ENCODE measurements at regions not wholly inside any gene's neighbourhood (a gene's known extent, or its start where the extent isn't known, plus 50 kb on each side); places are given as distances from the start of the nearest gene placed in this dataset.
A peak's percentile ranks its signal among the peaks of the same experiment; 100 is the strongest.

- Histone ChIP-seq H3K36me3 (no peaks in the 10 kb centered on the region), H3K4me1 (0 out of 2 replicates have a peak, but pooled peaks cover 5% of the 10 kb centered on the region), H3K27ac (no peak overlapping the region), H3K27me3 (no peaks in the 10 kb centered on the region), H3K9me3 (replicated peaks) (no peaks in the 10 kb centered on the region), H3K4me3 (no peak overlapping the region)
- peak; percentile 7 to 46 for DNase-seq
Measured at GRCh38 chr12:60977966-60978365, 1282.2 kb upstream of the USP15 start.

GRCh38 chr12:60980558-60980957 is 1279.6 kb upstream of the USP15 start:
- peak in 1 of 2 experiments; percentile 13 for DNase-seq
- 0 out of 2 replicates have a peak, but pooled peaks cover 5% of the 10 kb centered on the region for H3K4me1 ChIP-seq
- H3K27me3 ChIP-seq = no peaks in the 10 kb centered on the region
- no peak overlapping the region for H3K4me3 ChIP-seq
- no peak overlapping the region for H3K27ac ChIP-seq
- H3K36me3 ChIP-seq = no peaks in the 10 kb centered on the region
- H3K9me3 ChIP-seq (replicated peaks) = no peaks in the 10 kb centered on the region

DNA sequence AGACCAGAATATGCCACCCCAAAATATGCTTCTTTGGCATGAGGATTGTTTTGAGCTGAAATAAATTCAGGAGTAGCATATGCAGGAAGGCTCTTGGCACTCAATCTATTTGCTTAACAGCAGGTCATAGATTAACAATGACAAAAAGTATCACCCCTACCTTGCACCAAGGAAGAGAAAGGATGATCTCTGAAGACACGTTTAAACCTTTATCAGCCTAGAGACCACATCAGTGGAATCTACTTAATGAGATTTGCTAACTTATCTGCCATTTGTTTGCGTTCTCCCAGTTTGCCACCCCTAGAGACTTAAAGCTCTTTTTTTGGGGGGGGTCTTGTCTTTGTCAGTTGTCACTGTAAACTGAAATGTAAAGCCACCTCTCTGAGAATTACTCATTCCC is 1278.7 kb upstream of the USP15 start:
- no peaks in the 10 kb centered on the region for H3K27me3 ChIP-seq
- DNase-seq = no peak
- H3K27ac ChIP-seq = no peak overlapping the region
- H3K4me3 ChIP-seq = no peak overlapping the region
- H3K36me3 ChIP-seq = no peaks in the 10 kb centered on the region
- no peaks in the 10 kb centered on the region for H3K9me3 ChIP-seq (replicated peaks)
- H3K4me1 ChIP-seq = 0 out of 2 replicates have a peak, but pooled peaks cover 5% of the 10 kb centered on the region

GRCh38 chr12:60992087-60992486 is 1268.1 kb upstream of the USP15 start:
- H3K4me1 ChIP-seq = no peaks in the 10 kb centered on the region
- no peaks in the 10 kb centered on the region for H3K27me3 ChIP-seq
- no peaks in the 10 kb centered on the region for H3K36me3 ChIP-seq
- H3K9me3 ChIP-seq (replicated peaks) = no peaks in the 10 kb centered on the region
- no peak for DNase-seq
- H3K27ac ChIP-seq = no peak overlapping the region
- no peak overlapping the region for H3K4me3 ChIP-seq

GRCh38 chr12:60995256-60995825 is 1264.9 kb upstream of the USP15 start:
- no peaks in the 10 kb centered on the region for H3K27me3 ChIP-seq
- H3K36me3 ChIP-seq = no peaks in the 10 kb centered on the region
- no peak overlapping the region for H3K27ac ChIP-seq
- no peaks in the 10 kb centered on the region for H3K9me3 ChIP-seq (replicated peaks)
- no peak for DNase-seq
- no peak overlapping the region for H3K4me3 ChIP-seq
- no peaks in the 10 kb centered on the region for H3K4me1 ChIP-seq

- Histone ChIP-seq H3K4me3 (no peak overlapping the region), H3K36me3 (no peaks in the 10 kb centered on the region), H3K27ac (no peak overlapping the region), H3K4me1 (no peaks in the 10 kb centered on the region), H3K9me3 (replicated peaks) (no peaks in the 10 kb centered on the region), H3K27me3 (no peaks in the 10 kb centered on the region)
- DNase-seq = no peak
Measured at GRCh38 chr12:60997869-60998378, 1262.3 kb upstream of the USP15 start.

DNA sequence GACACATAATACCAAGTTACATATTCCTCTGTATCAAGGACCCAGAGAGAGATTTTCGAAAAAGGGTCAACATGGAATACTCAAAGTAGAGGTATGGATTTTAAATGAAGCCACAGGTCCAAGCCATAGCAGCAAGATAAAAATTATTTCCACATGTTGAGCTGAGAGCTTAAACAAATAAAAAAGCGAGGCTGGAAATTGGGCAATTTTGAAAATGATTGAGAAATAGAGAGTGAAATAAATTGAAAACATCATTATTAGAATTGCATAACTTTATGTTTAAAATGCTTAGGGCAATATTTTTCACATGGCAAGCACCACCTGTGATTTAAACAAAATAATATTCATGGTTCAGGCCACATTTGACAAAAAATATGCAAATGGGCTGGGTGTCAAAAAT is 1251.0 kb upstream of the USP15 start:
- H3K4me1 ChIP-seq = no peaks in the 10 kb centered on the region
- H3K9me3 ChIP-seq (replicated peaks) = no peaks in the 10 kb centered on the region
- no peaks in the 10 kb centered on the region for H3K36me3 ChIP-seq
- no peak overlapping the region for H3K4me3 ChIP-seq
- no peak for DNase-seq
- no peaks in the 10 kb centered on the region for H3K27me3 ChIP-seq
- no peak overlapping the region for H3K27ac ChIP-seq

DNA sequence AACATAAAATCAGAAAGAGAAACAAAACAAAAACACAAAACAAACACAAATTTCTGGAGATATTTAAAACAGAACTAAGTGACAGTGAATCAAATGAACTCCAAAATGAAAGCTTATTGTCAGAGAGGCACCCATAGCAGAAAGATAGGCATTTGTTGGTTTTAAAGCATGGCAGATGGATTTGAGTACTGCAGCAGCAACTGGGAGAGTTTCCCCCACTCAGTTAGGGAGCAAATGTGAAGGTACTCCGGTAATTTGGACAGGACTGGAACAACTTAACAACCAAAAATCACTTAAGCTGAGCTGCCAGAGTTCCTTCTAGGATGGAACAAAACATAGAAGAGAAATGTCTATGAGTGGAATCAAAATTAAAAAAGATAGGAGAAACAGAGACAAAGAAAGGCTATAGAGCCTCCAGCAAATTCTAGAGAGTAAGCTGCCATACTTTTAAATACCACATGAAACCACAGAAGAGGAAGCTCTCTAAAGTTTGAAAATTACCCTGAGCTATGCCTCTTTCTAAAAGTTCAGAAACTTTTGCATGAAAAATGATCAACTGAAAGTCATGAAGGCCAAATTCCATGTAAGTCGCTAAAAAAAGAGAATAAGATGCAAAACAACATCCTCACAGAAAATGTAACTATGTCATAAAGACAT is 1248.3 kb upstream of the USP15 start:
- H3K4me1 ChIP-seq = no peaks in the 10 kb centered on the region
- no peaks in the 10 kb centered on the region for H3K36me3 ChIP-seq
- H3K4me3 ChIP-seq = no peak overlapping the region
- H3K9me3 ChIP-seq (replicated peaks) = no peaks in the 10 kb centered on the region
- no peak overlapping the region for H3K27ac ChIP-seq
- no peak for DNase-seq
- no peaks in the 10 kb centered on the region for H3K27me3 ChIP-seq

- H3K27ac ChIP-seq = no peak overlapping the region
- no peaks in the 10 kb centered on the region for H3K36me3 ChIP-seq
- no peaks in the 10 kb centered on the region for H3K27me3 ChIP-seq
- no peak overlapping the region for H3K4me3 ChIP-seq
- no peaks in the 10 kb centered on the region for H3K4me1 ChIP-seq
- H3K9me3 ChIP-seq (replicated peaks) = no peaks in the 10 kb centered on the region
- DNase-seq = no peak
Measured at GRCh38 chr12:61018571-61018970, 1241.6 kb upstream of the USP15 start.

DNA sequence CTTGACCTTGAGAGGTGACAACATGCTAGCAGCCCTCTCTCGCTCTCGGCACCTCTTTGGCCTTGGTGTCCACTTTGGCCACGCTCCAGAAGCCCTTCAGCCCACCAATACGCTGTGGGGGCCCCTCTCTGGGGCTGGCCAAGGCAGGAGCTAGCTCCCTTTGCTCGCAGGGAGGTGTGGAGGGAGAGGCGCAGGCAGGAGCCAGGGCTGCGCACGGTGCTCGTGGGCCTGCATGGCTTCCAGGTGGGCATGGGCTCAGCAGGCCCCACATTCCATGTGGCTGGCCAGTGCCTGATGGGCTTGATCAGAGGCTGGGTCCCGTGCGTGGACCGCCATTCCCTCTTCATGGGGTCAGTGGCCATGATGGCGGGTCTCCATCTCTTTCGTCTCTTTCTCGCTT is 1237.0 kb upstream of the USP15 start:
- Histone ChIP-seq H3K36me3 (no peaks in the 10 kb centered on the region), H3K9me3 (replicated peaks) (no peaks in the 10 kb centered on the region), H3K4me1 (no peaks in the 10 kb centered on the region), H3K27ac (no peak overlapping the region), H3K27me3 (no peaks in the 10 kb centered on the region), H3K4me3 (no peak overlapping the region)
- DNase-seq = no peak

- no peak for DNase-seq
- no peaks in the 10 kb centered on the region for H3K27me3 ChIP-seq
- H3K9me3 ChIP-seq (replicated peaks) = no peaks in the 10 kb centered on the region
- no peak overlapping the region for H3K27ac ChIP-seq
- no peaks in the 10 kb centered on the region for H3K36me3 ChIP-seq
- H3K4me1 ChIP-seq = no peaks in the 10 kb centered on the region
- H3K4me3 ChIP-seq = no peak overlapping the region
Measured at GRCh38 chr12:61029516-61029915, 1230.7 kb upstream of the USP15 start.

GRCh38 chr12:61037792-61038191 is 1222.4 kb upstream of the USP15 start:
- H3K9me3 ChIP-seq (replicated peaks) = no peaks in the 10 kb centered on the region
- H3K36me3 ChIP-seq = no peaks in the 10 kb centered on the region
- DNase-seq = no peak
- no peak overlapping the region for H3K4me3 ChIP-seq
- H3K27me3 ChIP-seq = no peaks in the 10 kb centered on the region
- H3K4me1 ChIP-seq = no peaks in the 10 kb centered on the region
- H3K27ac ChIP-seq = no peak overlapping the region

DNA sequence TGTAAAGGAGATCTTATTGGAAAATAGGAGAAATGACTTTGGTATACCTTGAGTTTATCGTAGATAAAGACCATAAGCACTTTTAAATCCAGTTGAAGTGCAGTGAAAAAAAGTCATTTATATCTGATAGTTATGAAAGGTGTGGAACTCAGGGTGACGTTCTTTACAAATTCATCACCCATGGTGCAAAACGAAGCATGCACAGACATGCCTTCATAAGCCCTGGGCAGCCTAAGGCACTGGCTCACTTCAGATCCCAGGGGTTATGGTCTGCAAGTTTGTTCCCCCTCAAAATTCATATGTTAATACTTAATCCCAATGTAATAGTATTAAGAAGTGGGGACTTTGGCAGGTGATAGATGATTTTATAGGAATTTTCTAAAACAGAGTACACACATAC is 1216.4 kb upstream of the USP15 start:
- H3K27ac ChIP-seq = no peak overlapping the region
- no peaks in the 10 kb centered on the region for H3K27me3 ChIP-seq
- H3K9me3 ChIP-seq (replicated peaks) = no peaks in the 10 kb centered on the region
- no peak for DNase-seq
- H3K4me1 ChIP-seq = no peaks in the 10 kb centered on the region
- no peak overlapping the region for H3K4me3 ChIP-seq
- H3K36me3 ChIP-seq = no peaks in the 10 kb centered on the region

- Histone ChIP-seq H3K4me3 (no peak overlapping the region), H3K27ac (no peak overlapping the region), H3K27me3 (no peaks in the 10 kb centered on the region), H3K9me3 (replicated peaks) (no peaks in the 10 kb centered on the region), H3K36me3 (no peaks in the 10 kb centered on the region), H3K4me1 (no peaks in the 10 kb centered on the region)
- DNase-seq = no peak
Measured at GRCh38 chr12:61044766-61045165, 1215.4 kb upstream of the USP15 start.

GRCh38 chr12:61070640-61071414 is 1189.4 kb upstream of the USP15 start:
- no peaks in the 10 kb centered on the region for H3K9me3 ChIP-seq (replicated peaks)
- H3K4me1 ChIP-seq = no peaks in the 10 kb centered on the region
- no peak for DNase-seq
- H3K36me3 ChIP-seq = no peaks in the 10 kb centered on the region
- no peak overlapping the region for H3K4me3 ChIP-seq
- no peak overlapping the region for H3K27ac ChIP-seq
- no peaks in the 10 kb centered on the region for H3K27me3 ChIP-seq
